Type B pancreatic cell (in vitro differentiated cells): ENCODE measurements at regions not wholly inside any gene's neighbourhood (a gene's known extent, or its start where the extent isn't known, plus 50 kb on each side); places are given as distances from the start of the nearest gene placed in this dataset.

Experiments used
- DNase-seq: peaks from one replicate; pipeline ENCODE4 v3.0.0; 2021; ENCODE audit warnings: mixed read lengths; ENCODE audit not compliant: unreplicated experiment; ENCODE audit errors: extremely low spot score
- H3K27ac Mint-ChIP-seq: 2 replicates; pipeline ENCODE4 v1.8.0; 2021; ENCODE audit warnings: mild to moderate bottlenecking, mixed read lengths
- H3K27me3 Mint-ChIP-seq: 2 replicates; pipeline ENCODE4 v1.8.0; 2021; ENCODE audit warnings: mixed read lengths
- H3K36me3 Mint-ChIP-seq: 2 replicates; pipeline ENCODE4 v1.8.0; 2021; ENCODE audit warnings: mixed read lengths
- H3K4me1 Mint-ChIP-seq: one replicate; pipeline ENCODE4 v1.8.0; 2021; ENCODE audit warnings: mixed read lengths; ENCODE audit not compliant: unreplicated experiment
- H3K4me3 Mint-ChIP-seq: 2 replicates; pipeline ENCODE4 v1.8.0; 2021; ENCODE audit warnings: mild to moderate bottlenecking, mixed read lengths
- H3K9me3 Mint-ChIP-seq: 2 replicates; pipeline ENCODE4 v1.8.0; 2021; ENCODE audit warnings: mixed read lengths
- TF ChIP-seq, protein P1 (sequence below): fragments of 200-600 bp; sonication (generic); conservative IDR thresholded peaks from 2 replicates; pipeline ENCODE4 v1.5.0; 2021; ENCODE audit warnings: antibody characterized with exemption, mild to moderate bottlenecking

DNA sequence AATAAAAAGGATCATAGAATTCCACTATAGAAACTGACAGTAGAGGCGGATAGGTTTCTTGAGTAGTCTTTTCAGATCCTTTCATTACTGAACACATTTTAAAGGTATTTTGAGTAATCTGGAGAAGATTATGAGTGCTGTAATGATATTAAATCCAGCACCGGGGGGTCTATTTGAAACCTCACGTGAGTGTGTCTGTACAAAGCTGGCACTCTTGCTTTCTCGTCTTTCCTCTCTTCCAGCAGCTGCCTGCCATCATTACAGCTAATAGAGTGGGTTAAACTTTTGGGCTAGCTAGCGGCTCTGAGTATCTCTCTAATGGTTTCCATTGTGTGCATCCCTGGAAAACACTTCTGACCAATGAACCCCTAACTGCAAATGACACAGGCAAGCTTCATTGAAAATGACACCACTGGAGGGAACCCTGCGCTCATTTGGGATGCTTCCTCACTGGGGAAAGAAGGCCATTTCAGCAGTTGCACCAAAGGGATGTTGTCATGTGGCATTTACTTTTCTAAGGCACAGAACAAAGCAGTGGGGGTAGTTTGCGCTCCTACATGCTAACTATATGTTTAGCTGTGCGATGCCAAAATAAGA is 101.0 kb downstream of the HRH4 start:
- Mint-ChIP-seq H3K27me3 (peaks cover 37% of the 10 kb centered on the region), H3K36me3 (peaks cover 1% of the 10 kb centered on the region), H3K4me1 (peaks cover 15% of the 10 kb centered on the region), H3K9me3 (no peaks in the 10 kb centered on the region), H3K27ac (no peak overlapping the region), H3K4me3 (no peak overlapping the region)
- TF ChIP-seq, protein P1, sequence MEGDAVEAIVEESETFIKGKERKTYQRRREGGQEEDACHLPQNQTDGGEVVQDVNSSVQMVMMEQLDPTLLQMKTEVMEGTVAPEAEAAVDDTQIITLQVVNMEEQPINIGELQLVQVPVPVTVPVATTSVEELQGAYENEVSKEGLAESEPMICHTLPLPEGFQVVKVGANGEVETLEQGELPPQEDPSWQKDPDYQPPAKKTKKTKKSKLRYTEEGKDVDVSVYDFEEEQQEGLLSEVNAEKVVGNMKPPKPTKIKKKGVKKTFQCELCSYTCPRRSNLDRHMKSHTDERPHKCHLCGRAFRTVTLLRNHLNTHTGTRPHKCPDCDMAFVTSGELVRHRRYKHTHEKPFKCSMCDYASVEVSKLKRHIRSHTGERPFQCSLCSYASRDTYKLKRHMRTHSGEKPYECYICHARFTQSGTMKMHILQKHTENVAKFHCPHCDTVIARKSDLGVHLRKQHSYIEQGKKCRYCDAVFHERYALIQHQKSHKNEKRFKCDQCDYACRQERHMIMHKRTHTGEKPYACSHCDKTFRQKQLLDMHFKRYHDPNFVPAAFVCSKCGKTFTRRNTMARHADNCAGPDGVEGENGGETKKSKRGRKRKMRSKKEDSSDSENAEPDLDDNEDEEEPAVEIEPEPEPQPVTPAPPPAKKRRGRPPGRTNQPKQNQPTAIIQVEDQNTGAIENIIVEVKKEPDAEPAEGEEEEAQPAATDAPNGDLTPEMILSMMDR = no peak
- DNase-seq = no peak

DNA sequence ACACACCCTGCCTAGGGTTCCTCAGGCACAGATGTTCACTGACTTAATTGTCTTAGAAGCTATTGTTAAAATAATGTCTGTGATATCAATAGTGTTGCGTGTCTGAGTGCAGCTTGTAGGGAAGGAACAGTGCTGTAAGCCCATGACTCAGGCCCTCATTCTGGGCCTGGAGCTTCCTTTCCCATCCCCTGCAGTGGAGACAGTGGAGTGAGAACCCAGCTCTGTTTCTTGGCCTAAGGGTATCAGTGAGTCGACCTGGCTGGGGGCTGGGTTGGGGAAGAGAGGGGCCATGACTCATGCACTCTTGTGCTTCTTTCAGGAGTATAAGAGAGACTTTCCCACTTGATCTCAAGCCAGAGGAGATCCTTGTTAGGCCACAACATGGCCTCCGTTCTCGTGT is 106.8 kb downstream of the HRH4 start:
- Mint-ChIP-seq H3K9me3 (no peaks in the 10 kb centered on the region), H3K4me3 (no peak overlapping the region), H3K36me3 (no peaks in the 10 kb centered on the region), H3K27ac (no peak overlapping the region), H3K4me1 (no peaks in the 10 kb centered on the region), H3K27me3 (peaks cover 5% of the 10 kb centered on the region)
- TF ChIP-seq, protein P1 = no peak
- no peak for DNase-seq

DNA sequence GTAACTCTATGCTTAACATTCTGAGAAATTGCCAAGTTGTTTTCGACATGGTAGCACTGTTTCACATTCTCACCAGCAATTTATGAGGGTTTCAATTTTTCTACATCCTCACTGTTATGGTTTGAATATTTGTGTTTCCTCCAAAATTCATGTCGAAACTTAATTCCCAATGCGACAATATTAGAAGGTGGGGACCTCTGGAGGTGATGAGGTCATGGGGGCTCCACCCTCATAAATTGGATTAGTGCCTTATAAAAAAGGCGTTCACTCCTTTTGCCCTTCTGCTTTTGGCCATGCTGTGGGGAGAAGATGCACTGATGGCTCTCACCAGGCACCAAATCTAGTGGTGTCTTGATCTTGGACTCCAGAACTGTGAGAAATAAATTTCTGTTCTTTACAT is 110.3 kb downstream of the HRH4 start:
- no peaks in the 10 kb centered on the region for H3K4me1 Mint-ChIP-seq
- peaks cover 12% of the 10 kb centered on the region for H3K9me3 Mint-ChIP-seq
- no peak overlapping the region for H3K4me3 Mint-ChIP-seq
- TF ChIP-seq, protein P1 = no peak
- no peaks in the 10 kb centered on the region for H3K36me3 Mint-ChIP-seq
- no peak overlapping the region for H3K27ac Mint-ChIP-seq
- DNase-seq = no peak
- H3K27me3 Mint-ChIP-seq = no peaks in the 10 kb centered on the region

DNA sequence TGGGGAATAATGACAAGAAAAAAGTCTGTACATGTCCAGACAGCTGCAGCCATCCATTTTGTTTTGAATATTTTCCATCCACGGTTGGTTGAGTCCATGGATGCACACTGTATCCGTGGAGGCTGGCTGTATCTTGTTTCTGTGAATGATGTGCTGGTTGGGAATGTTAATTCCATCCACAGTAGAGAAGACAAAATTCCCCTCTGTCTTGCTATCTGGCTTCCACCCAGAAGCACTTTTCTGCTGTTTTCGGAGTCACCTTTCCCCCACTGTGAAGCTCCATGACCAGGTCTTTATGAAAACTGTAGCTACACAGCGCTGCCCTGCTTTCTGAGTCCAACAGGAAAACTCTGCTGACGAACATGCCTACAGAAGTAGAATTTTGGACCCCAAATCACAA is 122.3 kb downstream of the HRH4 start:
- peak; percentile 13 for DNase-seq
- Mint-ChIP-seq H3K9me3 (no peaks in the 10 kb centered on the region), H3K4me1 (peaks cover 28% of the 10 kb centered on the region), H3K36me3 (no peaks in the 10 kb centered on the region), H3K27ac (no peak overlapping the region), H3K27me3 (peaks cover 7% of the 10 kb centered on the region), H3K4me3 (no peak overlapping the region)
- TF ChIP-seq, protein P1 = no peak

DNA sequence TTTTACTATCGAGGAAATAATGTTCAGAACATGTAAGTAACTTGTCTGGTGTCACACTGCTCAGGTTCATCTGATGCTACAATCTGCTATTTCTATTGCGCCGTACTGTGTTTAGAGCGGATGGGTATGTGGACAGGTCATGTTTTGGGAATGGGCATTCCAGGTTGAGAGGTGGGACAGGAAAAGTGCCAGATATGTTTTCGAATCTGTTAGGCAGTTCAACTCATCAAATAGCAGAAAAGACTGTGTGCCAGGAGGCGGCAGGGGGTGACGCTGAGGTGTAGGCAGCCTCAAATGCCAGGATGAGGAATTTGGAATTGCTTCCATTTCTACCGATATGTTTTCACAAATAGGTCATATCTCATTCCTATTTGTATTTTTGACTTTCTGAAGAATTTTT is 123.8 kb downstream of the HRH4 start:
- DNase-seq = peak; percentile 3
- Mint-ChIP-seq H3K9me3 (no peaks in the 10 kb centered on the region), H3K4me1 (peaks cover 28% of the 10 kb centered on the region), H3K27me3 (peaks cover 7% of the 10 kb centered on the region), H3K36me3 (no peaks in the 10 kb centered on the region), H3K4me3 (no peak overlapping the region), H3K27ac (no peak overlapping the region)
- TF ChIP-seq, protein P1 = no peak

DNA sequence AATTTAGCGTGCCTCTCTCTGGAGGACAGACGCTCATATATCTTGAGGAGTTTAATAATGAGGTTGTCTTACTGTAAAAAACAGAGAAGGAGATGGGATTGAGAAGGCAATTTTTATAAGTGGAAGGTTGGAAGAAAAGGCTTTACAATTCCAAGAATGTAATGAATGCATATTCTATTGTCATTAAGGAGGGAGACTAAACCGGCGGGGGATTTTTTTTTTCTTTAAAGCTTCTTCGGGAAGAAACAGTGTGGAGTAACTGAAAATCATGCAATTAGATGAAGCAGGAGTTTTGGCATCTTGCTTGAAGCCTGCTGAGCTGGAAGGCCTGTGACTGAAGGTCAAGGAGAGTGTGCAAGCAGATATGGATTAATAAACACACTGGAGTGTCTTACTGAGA is 124.4 kb downstream of the HRH4 start:
- H3K4me1 Mint-ChIP-seq = peaks cover 24% of the 10 kb centered on the region
- TF ChIP-seq, protein P1 = no peak
- no peaks in the 10 kb centered on the region for H3K36me3 Mint-ChIP-seq
- no peak overlapping the region for H3K4me3 Mint-ChIP-seq
- no peak for DNase-seq
- peaks cover 10% of the 10 kb centered on the region for H3K27me3 Mint-ChIP-seq
- H3K9me3 Mint-ChIP-seq = peaks cover 5% of the 10 kb centered on the region
- no peak overlapping the region for H3K27ac Mint-ChIP-seq
